Ovary (tissue), 7 donors: ENCODE measurements at regions not wholly inside any gene's neighbourhood (a gene's known extent, or its start where the extent isn't known, plus 50 kb on each side); places are given as distances from the start of the nearest gene placed in this dataset.
A peak's percentile ranks its signal among the peaks of the same experiment; 100 is the strongest.

Experiments used
- DNase-seq, 5 donors: peaks; one replicate each; pipeline ENCODE4 v3.0.0-alpha.2; 2019 to 2020
- H3K27ac ChIP-seq, 2 donors: fragments of 200-600 bp; one replicate each; pipeline versions ENCODE4 v1.5.1 to v1.8.0; 2019 to 2022
- H3K27me3 ChIP-seq: fragments of 200-600 bp; one replicate; pipeline ENCODE4 v1.8.0; 2022
- H3K36me3 ChIP-seq: fragments of 200-600 bp; sonication (generic); one replicate; pipeline ENCODE4 v1.5.1; 2019
- H3K4me1 ChIP-seq: one replicate; pipeline ENCODE4 v1.8.1; 2013; ENCODE audit warnings: mild to moderate bottlenecking, moderate library complexity; ENCODE audit not compliant: insufficient read depth
- H3K4me3 ChIP-seq: fragments of 200-600 bp; sonication (generic); one replicate; pipeline ENCODE4 v1.5.1; 2017
- H3K9me3 ChIP-seq, 2 donors: fragments of 200-600 bp in 1 of 2; sonication (generic) in 1 of 2; one replicate each; pipeline versions ENCODE4 v1.5.1 to v1.8.1; 2013 to 2019; ENCODE audit warnings: mild to moderate bottlenecking in 1 of 2, moderate library complexity in 1 of 2
- CTCF ChIP-seq, 3 donors: fragments of 450-650 bp in 2 of 3; fragments of 200-600 bp in 1 of 3; IDR thresholded peaks; one replicate each; pipeline versions ENCODE4 v1.5.1 to v1.8.0; 2016 to 2022; ENCODE audit warnings: antibody characterized with exemption in 3 of 3, mild to moderate bottlenecking in 1 of 3
- EP300 ChIP-seq: sonication (generic); formaldehyde crosslinking; IDR thresholded peaks from one replicate; pipeline ENCODE4 v1.6.1; 2017; ENCODE audit warnings: antibody characterized with exemption
- POLR2A ChIP-seq: fragments of 450-650 bp; IDR thresholded peaks from one replicate; pipeline ENCODE4 v1.6.1; 2017; ENCODE audit warnings: antibody characterized with exemption, mild to moderate bottlenecking, moderate library complexity
- WGBS, 3 donors: extraction: QIAGEN DNeasy Blood & Tissue Kit in 1 of 3; methylation state at CpG; one replicate each; pipeline versions ENCODE4 v1.1.5 to v1.1.7; 2013 to 2017; 5-methylcytosine and 5-hydroxymethylcytosine counted together
- intact Hi-C, 4 donors: fragments of 100-400 bp; cut with DNase I; formaldehyde crosslinking; loops; one replicate each; pipeline versions ENCODE4 v1.11.0 to v1.15.1; 2022 to 2023
- donor health status: DM: no; HTN: no; CAD: no; lungs with moderate emphysema.
- donor health status: DM: no; HTN: no; CAD: no.
- donor health status: Bipolar disorder and iron deficiency.
- donor health status: DM: no; HTN: no; CAD: no.
- donor health status: DM: yes; HTN: yes; CAD: no.

- WGBS, 3 donors: 14 to 40% (median 24%) methylated on average over 6 of the region's 6 CpGs
- Histone ChIP-seq H3K9me3 (no peaks in the 10 kb centered on the region), H3K4me1 (peaks cover 2% of the 10 kb centered on the region), H3K27me3 (no peaks in the 10 kb centered on the region), H3K36me3 (no peaks in the 10 kb centered on the region), H3K4me3 (no peak overlapping the region), H3K27ac (no peak overlapping the region)
- intact Hi-C loops: no loop called here
- no peak for DNase-seq
- TF ChIP-seq CTCF (IDR thresholded peaks at IDR 0.05) (no peak), EP300 (no peak), POLR2A (no peak)
Observed at GRCh38 chr20:1831096-1831495, 64.1 kb upstream of the SIRPA start.

GRCh38 chr20:1830240-1830639 is 65.0 kb upstream of the SIRPA start:
- DNase-seq: peak in 4 of 5 donors; percentile 25 to 51 (median 38)
- Histone ChIP-seq H3K4me3 (no peak overlapping the region), H3K4me1 (peaks cover 2% of the 10 kb centered on the region), H3K36me3 (no peaks in the 10 kb centered on the region), H3K27ac (no peak overlapping the region), H3K27me3 (no peaks in the 10 kb centered on the region), H3K9me3 (no peaks in the 10 kb centered on the region)
- TF ChIP-seq CTCF (IDR thresholded peaks at IDR 0.05) (no peak), EP300 (no peak), POLR2A (no peak)
- 7 to 29% (median 9%) methylated on average over 6 to 7 of the region's 7 CpGs for WGBS, 3 donors
- intact Hi-C loops: no loop called here

GRCh38 chr20:1829531-1829930 is 65.7 kb upstream of the SIRPA start:
- Histone ChIP-seq H3K27ac (no peak overlapping the region), H3K9me3 (no peaks in the 10 kb centered on the region), H3K36me3 (no peaks in the 10 kb centered on the region), H3K4me1 (peaks cover 2% of the 10 kb centered on the region), H3K4me3 (no peak overlapping the region), H3K27me3 (no peaks in the 10 kb centered on the region)
- no peak for DNase-seq
- TF ChIP-seq POLR2A: no peak
- TF ChIP-seq CTCF (IDR thresholded peaks at IDR 0.05): no peak
- TF ChIP-seq EP300: no peak
- intact Hi-C loops: no loop called here
- WGBS, 3 donors: 63 to 64% (median 64%) methylated on average over 9 of the region's 9 CpGs

DNA sequence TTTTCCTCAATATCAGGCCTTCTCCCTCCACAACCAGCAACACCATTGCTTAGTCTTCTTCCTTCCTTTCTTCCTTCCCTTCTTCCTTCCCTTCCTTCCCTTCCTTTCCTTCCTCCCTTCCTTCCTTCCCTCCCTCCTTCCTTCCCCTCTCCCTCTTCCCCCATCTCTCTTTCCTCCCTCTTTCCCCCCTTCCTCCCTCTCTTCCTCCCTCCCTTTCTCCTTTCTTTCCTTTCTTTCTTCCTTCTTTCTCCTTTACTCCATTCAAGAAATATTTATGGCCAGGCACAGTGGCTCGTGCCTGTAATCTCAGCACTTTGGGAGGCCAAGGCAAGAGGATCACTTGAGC is 66.4 kb upstream of the SIRPA start:
- peaks cover 2% of the 10 kb centered on the region for H3K4me1 ChIP-seq
- intact Hi-C loops: no loop called here
- no peak overlapping the region for H3K27ac ChIP-seq
- no peaks in the 10 kb centered on the region for H3K27me3 ChIP-seq
- TF ChIP-seq CTCF (IDR thresholded peaks at IDR 0.05) (no peak), POLR2A (no peak), EP300 (no peak)
- no peak for DNase-seq
- WGBS, 3 donors: 33 to 41% (median 38%) methylated on average over 1 of the region's 1 CpG
- H3K36me3 ChIP-seq: no peaks in the 10 kb centered on the region
- H3K4me3 ChIP-seq: no peak overlapping the region
- no peaks in the 10 kb centered on the region for H3K9me3 ChIP-seq
